GM23248 (cell line): ENCODE measurements at regions not wholly inside any gene's neighbourhood (a gene's known extent, or its start where the extent isn't known, plus 50 kb on each side); places are given as distances from the start of the nearest gene placed in this dataset.

Experiments used
- EZH2 ChIP-seq: fragments of 200-600 bp; sonication (generic); IDR thresholded peaks from 2 replicates; pipeline ENCODE4 v1.6.1; 2018; ENCODE audit warnings: antibody characterized with exemption, mild to moderate bottlenecking; ENCODE audit not compliant: insufficient read depth, poor library complexity, severe bottlenecking
- EZH2phosphoT487 ChIP-seq: fragments of 200-600 bp; sonication (generic); IDR thresholded peaks from 2 replicates; pipeline ENCODE4 v1.6.1; 2018; ENCODE audit warnings: antibody characterized with exemption, moderate library complexity, mild to moderate bottlenecking, low read depth; ENCODE audit not compliant: insufficient read depth

DNA sequence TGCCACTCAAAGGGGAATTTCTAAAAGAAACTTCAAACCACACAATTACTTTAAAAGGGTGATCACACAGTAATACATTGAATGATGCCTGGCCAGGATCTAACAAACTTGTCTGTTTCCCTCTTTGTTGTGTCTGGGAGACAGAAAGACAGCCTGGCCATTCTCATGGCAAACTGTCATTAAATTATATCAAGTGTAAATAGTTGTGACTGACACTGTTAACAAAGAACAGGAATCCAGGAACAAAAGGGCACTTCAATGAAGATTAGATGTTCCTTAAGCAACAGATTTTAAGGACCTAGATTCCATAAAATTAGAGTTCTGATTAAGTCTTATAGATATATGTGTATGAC is 383.6 kb downstream of the KCNJ2 start:
- TF ChIP-seq EZH2 = no peak
- TF ChIP-seq EZH2phosphoT487 = no peak
